ENCODE measurements at regions not wholly inside any gene's neighbourhood (a gene's known extent, or its start where the extent isn't known, plus 50 kb on each side); places are given as distances from the start of the nearest gene placed in this dataset.
"Not testable (repeated sequence)": the region's sequence is repeated elsewhere in the genome, so short reads cannot be mapped to it uniquely, and the experiment has no call there.

- DNase-seq, result no peak
These were observed 131.8 kb downstream of the TES start for GRCh38 chr7:116342125-116342524.

GRCh38 chr7:116347151-116347832 lies 137.0 kb downstream of the TES start:
- no peak for DNase-seq

GRCh38 chr7:116348346-116348745 lies 138.0 kb downstream of the TES start:
- DNase-seq, result no peak

- DNase-seq, result no peak
These were observed 141.6 kb downstream of the TES start for GRCh38 chr7:116351966-116352365.

- no peak for DNase-seq
These were observed 143.3 kb downstream of the TES start for GRCh38 chr7:116353647-116354046.

- DNase-seq, result no peak
These were observed 143.8 kb downstream of the TES start for GRCh38 chr7:116354171-116354545.

- DNase-seq, result no peak
These were observed 144.4 kb downstream of the TES start for GRCh38 chr7:116354546-116355423.

- no peak for DNase-seq
These were observed 144.1 kb upstream of the CAV2 start for GRCh38 chr7:116355424-116355765.

- DNase-seq, result no peak
These were observed 143.1 kb upstream of the CAV2 start for GRCh38 chr7:116356333-116356965.

- no peak for DNase-seq
These were observed 142.6 kb upstream of the CAV2 start for GRCh38 chr7:116356979-116357378.

- DNase-seq, result no peak
These were observed 141.5 kb upstream of the CAV2 start for GRCh38 chr7:116357781-116358670.

- no peak for DNase-seq
These were observed 137.8 kb upstream of the CAV2 start for GRCh38 chr7:116361767-116362166.

GRCh38 chr7:116363637-116364432 lies 135.7 kb upstream of the CAV2 start:
- no peak for DNase-seq

- no peak for DNase-seq
These were observed 135.1 kb upstream of the CAV2 start for GRCh38 chr7:116364469-116364868.

GRCh38 chr7:116365797-116366196 lies 133.7 kb upstream of the CAV2 start:
- no peak for DNase-seq

GRCh38 chr7:116367171-116367813 lies 132.2 kb upstream of the CAV2 start:
- no peak for DNase-seq

- no peak for DNase-seq
These were observed 130.6 kb upstream of the CAV2 start for GRCh38 chr7:116368965-116369364.

GRCh38 chr7:116371536-116371935 lies 128.0 kb upstream of the CAV2 start:
- DNase-seq, result not testable (repeated sequence)

- DNase-seq, result not testable (repeated sequence)
These were observed 126.3 kb upstream of the CAV2 start for GRCh38 chr7:116373229-116373628.

GRCh38 chr7:116377721-116378120 lies 121.8 kb upstream of the CAV2 start:
- no peak for DNase-seq

GRCh38 chr7:116380025-116380424 lies 119.5 kb upstream of the CAV2 start:
- no peak for DNase-seq

- DNase-seq, result no peak
These were observed 117.2 kb upstream of the CAV2 start for GRCh38 chr7:116382375-116382774.

All from stimulated activated CD4-positive, alpha-beta T cell treated with anti-CD3 and anti-CD28 coated beads, Interleukin-15, amount 100 ng/mL, for 24 hours (primary cell).